Spleen (tissue), 11 donors: ENCODE measurements at regions not wholly inside any gene's neighbourhood (a gene's known extent, or its start where the extent isn't known, plus 50 kb on each side); places are given as distances from the start of the nearest gene placed in this dataset.

Source experiments
- DNase-seq: peaks from one replicate; pipeline ENCODE4 v3.0.0-alpha.2; 2020
- H3K27ac ChIP-seq, 8 donors: fragments of 200-600 bp; sonication (generic) in 7 of 8; 1 replicate in 4 of 8; 2 replicates in 4 of 8; pipeline versions ENCODE4 v1.5.0 to v1.8.0; 2016 to 2021; ENCODE audit warnings: inconsistent platforms in 4 of 8, mild to moderate bottlenecking in 4 of 8, moderate library complexity in 1 of 8
- H3K27me3 ChIP-seq, 7 donors: fragments of 200-600 bp; sonication (generic) in 6 of 7; replicated peaks in 1 of 7; 1 replicate in 4 of 7; 2 replicates in 3 of 7; pipeline versions ENCODE4 v1.5.0 to v1.8.0; 2016 to 2021; ENCODE audit warnings: inconsistent platforms in 3 of 7, mild to moderate bottlenecking in 1 of 7
- H3K36me3 ChIP-seq, 6 donors: fragments of 200-600 bp; sonication (generic) in 5 of 6; 1 replicate in 4 of 6; 2 replicates in 2 of 6; pipeline versions ENCODE4 v1.5.0 to v1.8.0; 2016 to 2021; ENCODE audit warnings: inconsistent platforms in 2 of 6
- H3K4me1 ChIP-seq, 6 donors: fragments of 200-600 bp; sonication (generic) in 5 of 6; 1 replicate in 3 of 6; 2 replicates in 3 of 6; pipeline versions ENCODE4 v1.5.0 to v1.8.0; 2016 to 2021; ENCODE audit warnings: inconsistent platforms in 3 of 6
- H3K4me3 ChIP-seq, 8 donors: fragments of 200-600 bp; sonication (generic) in 7 of 8; 1 replicate in 4 of 8; 2 replicates in 4 of 8; pipeline versions ENCODE4 v1.5.0 to v1.8.0; 2016 to 2021; ENCODE audit warnings: inconsistent platforms in 4 of 8, mild to moderate bottlenecking in 4 of 8, moderate library complexity in 2 of 8
- H3K9me3 ChIP-seq, 8 donors: fragments of 200-600 bp; sonication (generic) in 7 of 8; 1 replicate in 4 of 8; 2 replicates in 4 of 8; pipeline versions ENCODE4 v1.5.0 to v1.8.0; 2016 to 2021; ENCODE audit warnings: inconsistent platforms in 4 of 8
- CTCF ChIP-seq, 11 experiments: fragments of 200-600 bp in 7 of 11; fragments of 450-650 bp in 4 of 11; sonication (generic) in 4 of 11; IDR thresholded peaks in 8 of 11; conservative IDR thresholded peaks in 3 of 11; 1 replicate in 7 of 11; 2 replicates in 4 of 11; pipeline versions ENCODE4 v1.4.0 to v1.8.0; 2016 to 2021; ENCODE audit warnings: antibody characterized with exemption in 11 of 11, inconsistent platforms in 4 of 11, mild to moderate bottlenecking in 1 of 11
- POLR2A ChIP-seq, 3 donors: fragments of 450-650 bp; IDR thresholded peaks; one replicate each; pipeline ENCODE4 v1.5.1; 2017; ENCODE audit warnings: antibody characterized with exemption in 3 of 3, mild to moderate bottlenecking in 1 of 3
- POLR2AphosphoS5 ChIP-seq, 3 donors: sonication (generic); formaldehyde crosslinking; IDR thresholded peaks; one replicate each; pipeline ENCODE4 v1.5.1; 2017; ENCODE audit warnings: antibody characterized with exemption in 3 of 3
- WGBS, 5 donors: extraction: QIAGEN DNeasy Blood & Tissue Kit in 3 of 5; methylation state at CpG; one replicate each; pipeline versions ENCODE4 v1.1.5 to v1.1.7; 2013 to 2018; 5-methylcytosine and 5-hydroxymethylcytosine counted together
- intact Hi-C: fragments of 100-400 bp; cut with DNase I; formaldehyde crosslinking; loops from one replicate; pipeline ENCODE4 v1.15.0; 2023; ENCODE audit warnings: low total_unique reads
- donor health status: healthy with polysubstance abuse.
- donor health status: DM: no; HTN: no; CAD: no; lungs with moderate emphysema.
- donor health status: DM: no; HTN: no; CAD: no.
- donor health status: Bipolar disorder and iron deficiency.
- donor health status: healthy.
- donor health status: DM: no; HTN: no; CAD: no.
- donor health status: DM: yes; HTN: yes; CAD: no.

- no peaks in the 10 kb centered on the region for H3K9me3 ChIP-seq
- WGBS, 5 donors = 78 to 88% (median 84%) methylated on average over 4 of the region's 4 CpGs
- H3K4me3 ChIP-seq = no peak overlapping the region
- intact Hi-C loops = no loop called here
- TF ChIP-seq POLR2A (IDR thresholded peaks at IDR 0.05) (no peak), CTCF (IDR thresholded peaks at IDR 0.05 in 8 of 11, conservative IDR thresholded peaks at IDR 0.05 in 3 of 11) (no peak), POLR2AphosphoS5 (IDR thresholded peaks at IDR 0.05) (no peak)
- no peaks in the 10 kb centered on the region for H3K27me3 ChIP-seq
- DNase-seq = no peak
- H3K27ac ChIP-seq = no peak overlapping the region
- peaks cover 0 to 8% (median under 1%) of the 10 kb centered on the region in 6 donors for H3K4me1 ChIP-seq
- H3K36me3 ChIP-seq = no peaks in the 10 kb centered on the region
These were observed 114.7 kb upstream of the ADAMTS9 start for GRCh38 chr3:64802460-64802859.

DNA sequence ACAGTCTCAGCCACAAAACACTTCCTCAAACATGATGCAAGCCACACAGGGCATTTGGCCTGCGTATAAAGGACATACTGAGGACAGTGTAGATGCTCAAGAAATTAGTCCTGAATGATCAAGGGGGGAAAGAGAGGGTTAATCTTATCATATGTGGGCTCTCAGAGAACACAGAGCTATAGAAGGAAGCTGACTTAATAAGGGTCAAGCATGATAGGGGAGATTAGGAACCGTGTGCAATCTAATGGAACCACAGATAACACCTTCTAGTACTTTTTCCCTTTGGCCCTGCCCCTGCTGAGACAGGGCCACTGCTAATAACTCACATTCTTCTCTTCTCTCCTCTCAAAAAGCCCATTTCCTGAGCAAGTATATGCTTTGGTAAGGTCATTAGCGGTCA lies 114.1 kb upstream of the ADAMTS9 start:
- H3K4me3 ChIP-seq = no peak overlapping the region
- WGBS, 5 donors = 59 to 74% (median 71%) methylated on average over 3 of the region's 3 CpGs
- H3K36me3 ChIP-seq = no peaks in the 10 kb centered on the region
- H3K4me1 ChIP-seq = peaks cover 0 to 14% (median 4%) of the 10 kb centered on the region in 6 donors
- H3K27ac ChIP-seq = no peak overlapping the region
- H3K9me3 ChIP-seq = no peaks in the 10 kb centered on the region
- TF ChIP-seq POLR2A (IDR thresholded peaks at IDR 0.05) (no peak), CTCF (IDR thresholded peaks at IDR 0.05 in 8 of 11, conservative IDR thresholded peaks at IDR 0.05 in 3 of 11) (no peak), POLR2AphosphoS5 (IDR thresholded peaks at IDR 0.05) (no peak)
- no peaks in the 10 kb centered on the region for H3K27me3 ChIP-seq
- intact Hi-C loops = no loop called here
- DNase-seq = no peak

DNA sequence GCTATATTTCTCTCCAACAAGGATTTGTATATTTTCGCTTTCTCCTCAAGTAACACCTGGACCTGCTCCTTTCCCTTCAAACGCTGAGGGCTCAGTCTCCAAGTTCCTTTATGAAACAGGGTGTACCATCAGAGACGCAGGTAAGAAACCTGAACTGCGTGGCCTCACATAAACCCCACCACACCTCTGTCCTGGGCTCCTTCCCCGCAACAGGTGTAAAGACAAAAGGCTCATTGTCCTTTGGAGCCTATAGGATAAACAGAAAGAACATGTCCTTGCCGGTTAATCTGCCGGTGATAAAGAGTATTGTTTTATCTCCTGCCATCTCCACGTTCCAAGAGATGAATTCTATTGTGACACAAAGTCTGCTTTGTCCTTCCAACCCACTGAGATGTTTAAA lies 111.8 kb upstream of the ADAMTS9 start:
- 90 to 92% (median 91%) methylated on average over 8 of the region's 8 CpGs for WGBS, 5 donors
- H3K27me3 ChIP-seq = no peaks in the 10 kb centered on the region
- DNase-seq = no peak
- H3K27ac ChIP-seq = no peak overlapping the region
- intact Hi-C loops = no loop called here
- peaks cover 0 to 21% (median 6%) of the 10 kb centered on the region in 6 donors for H3K4me1 ChIP-seq
- TF ChIP-seq POLR2A (IDR thresholded peaks at IDR 0.05) (no peak), CTCF (IDR thresholded peaks at IDR 0.05 in 8 of 11, conservative IDR thresholded peaks at IDR 0.05 in 3 of 11) (no peak), POLR2AphosphoS5 (IDR thresholded peaks at IDR 0.05) (no peak)
- no peaks in the 10 kb centered on the region for H3K36me3 ChIP-seq
- H3K9me3 ChIP-seq = no peaks in the 10 kb centered on the region
- no peak overlapping the region for H3K4me3 ChIP-seq

DNA sequence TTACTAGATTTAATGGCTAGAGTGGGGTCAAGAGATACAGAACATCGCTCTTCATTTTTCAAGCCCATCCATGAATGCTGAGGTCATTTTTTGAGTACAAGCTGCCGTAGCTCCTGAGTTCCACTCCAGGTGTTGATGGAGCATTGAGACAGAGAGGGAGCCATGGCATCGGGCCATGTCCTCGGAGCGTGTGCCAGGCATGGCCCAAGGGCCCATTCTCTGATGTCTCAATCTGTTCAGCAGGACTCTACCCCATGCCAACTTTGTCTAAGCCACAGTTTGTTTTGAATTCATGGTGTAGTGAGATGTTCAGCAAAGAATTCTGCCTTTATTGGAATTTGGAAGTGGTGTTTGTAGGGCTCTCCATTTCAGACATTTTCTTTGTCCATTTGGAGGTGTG lies 110.5 kb upstream of the ADAMTS9 start:
- Histone ChIP-seq H3K4me1 (peaks cover 0 to 21% (median 6%) of the 10 kb centered on the region in 6 donors), H3K27ac (no peak overlapping the region), H3K9me3 (no peaks in the 10 kb centered on the region), H3K27me3 (no peaks in the 10 kb centered on the region), H3K36me3 (no peaks in the 10 kb centered on the region), H3K4me3 (no peak overlapping the region)
- 86 to 97% (median 93%) methylated on average over 5 of the region's 5 CpGs for WGBS, 5 donors
- TF ChIP-seq POLR2A (IDR thresholded peaks at IDR 0.05) (no peak), CTCF (IDR thresholded peaks at IDR 0.05 in 8 of 11, conservative IDR thresholded peaks at IDR 0.05 in 3 of 11) (no peak), POLR2AphosphoS5 (IDR thresholded peaks at IDR 0.05) (no peak)
- intact Hi-C loops = no loop called here
- DNase-seq = no peak
